A204.1 (cell line): ENCODE measurements at regions not wholly inside any gene's neighbourhood (a gene's known extent, or its start where the extent isn't known, plus 50 kb on each side); places are given as distances from the start of the nearest gene placed in this dataset.

ENCODE experiments used
- FAIRE-seq: peaks from 2 replicates; lab custom pipeline; 2012; peaks lifted over from hg19 to GRCh38; lab: Jason Lieb, UNC

- no peak for FAIRE-seq
These were observed 553.0 kb downstream of the DCDC2C start for GRCh38 chr2:4256351-4256750.

- no peak for FAIRE-seq
These were observed 555.2 kb downstream of the DCDC2C start for GRCh38 chr2:4258563-4258962.

- no peak for FAIRE-seq
These were observed 562.6 kb downstream of the DCDC2C start for GRCh38 chr2:4265936-4266335.

- FAIRE-seq, result no peak
These were observed 566.5 kb downstream of the DCDC2C start for GRCh38 chr2:4269885-4270284.

GRCh38 chr2:4272261-4272858 is 569.0 kb downstream of the DCDC2C start:
- FAIRE-seq, result no peak

GRCh38 chr2:4278392-4278791 is 575.0 kb downstream of the DCDC2C start:
- no peak for FAIRE-seq

- FAIRE-seq, result no peak
These were observed 576.1 kb downstream of the DCDC2C start for GRCh38 chr2:4279431-4279830.

GRCh38 chr2:4291430-4291829 is 588.1 kb downstream of the DCDC2C start:
- FAIRE-seq, result no peak

GRCh38 chr2:4295680-4296079 is 592.3 kb downstream of the DCDC2C start:
- FAIRE-seq, result no peak

- FAIRE-seq, result no peak
These were observed 597.2 kb downstream of the DCDC2C start for GRCh38 chr2:4300616-4301015.

- FAIRE-seq, result no peak
These were observed 621.2 kb downstream of the DCDC2C start for GRCh38 chr2:4324531-4324930.

GRCh38 chr2:4336864-4337263 is 633.5 kb downstream of the DCDC2C start:
- no peak for FAIRE-seq

- no peak for FAIRE-seq
These were observed 635.0 kb downstream of the DCDC2C start for GRCh38 chr2:4338345-4338744.

GRCh38 chr2:4340536-4340935 is 637.2 kb downstream of the DCDC2C start:
- no peak for FAIRE-seq

- FAIRE-seq, result no peak
These were observed 643.3 kb downstream of the DCDC2C start for GRCh38 chr2:4346628-4347027.

- FAIRE-seq, result no peak
These were observed 650.3 kb downstream of the DCDC2C start for GRCh38 chr2:4353668-4354067.

- no peak for FAIRE-seq
These were observed 650.8 kb downstream of the DCDC2C start for GRCh38 chr2:4354164-4354563.

GRCh38 chr2:4354678-4355077 is 651.3 kb downstream of the DCDC2C start:
- no peak for FAIRE-seq

GRCh38 chr2:4356109-4356508 is 652.7 kb downstream of the DCDC2C start:
- no peak for FAIRE-seq

- FAIRE-seq, result no peak
These were observed 653.2 kb downstream of the DCDC2C start for GRCh38 chr2:4356541-4356940.

- FAIRE-seq, result no peak
These were observed 653.7 kb downstream of the DCDC2C start for GRCh38 chr2:4357121-4357520.

- no peak for FAIRE-seq
These were observed 655.5 kb downstream of the DCDC2C start for GRCh38 chr2:4358837-4359236.

GRCh38 chr2:4368907-4369306 is 665.5 kb downstream of the DCDC2C start:
- no peak for FAIRE-seq

GRCh38 chr2:4369826-4370419 is 666.5 kb downstream of the DCDC2C start:
- no peak for FAIRE-seq
